Astrocyte of the spinal cord (primary cell): ENCODE measurements at regions not wholly inside any gene's neighbourhood (a gene's known extent, or its start where the extent isn't known, plus 50 kb on each side); places are given as distances from the start of the nearest gene placed in this dataset.

Source experiments
- DNase-seq: peaks from one replicate; pipeline ENCODE4 v3.0.0; 2011; ENCODE audit warnings: low read depth, low spot score
- H3K4me3 ChIP-seq: 2 replicates; pipeline ENCODE4 v1.5.1; 2011; ENCODE audit warnings: low read depth, mild to moderate bottlenecking, low read length, moderate library complexity
- CTCF ChIP-seq: IDR thresholded peaks from 2 replicates; pipeline ENCODE4 v1.5.1; 2012; ENCODE audit warnings: low read depth, mild to moderate bottlenecking, low read length, inconsistent platforms
- in situ Hi-C: cut with HindIII; loops from 2 replicates; pipeline ENCODE4 v1.10.0; 2017; ENCODE audit warnings: low sequenced_read_pairs

GRCh38 chr5:103498800-103499551 is 63.6 kb downstream of the NUDT12 start:
- TF ChIP-seq CTCF = no peak
- no peak for DNase-seq
- in situ Hi-C loops = no loop called here
- H3K4me3 ChIP-seq = no peak overlapping the region

DNA sequence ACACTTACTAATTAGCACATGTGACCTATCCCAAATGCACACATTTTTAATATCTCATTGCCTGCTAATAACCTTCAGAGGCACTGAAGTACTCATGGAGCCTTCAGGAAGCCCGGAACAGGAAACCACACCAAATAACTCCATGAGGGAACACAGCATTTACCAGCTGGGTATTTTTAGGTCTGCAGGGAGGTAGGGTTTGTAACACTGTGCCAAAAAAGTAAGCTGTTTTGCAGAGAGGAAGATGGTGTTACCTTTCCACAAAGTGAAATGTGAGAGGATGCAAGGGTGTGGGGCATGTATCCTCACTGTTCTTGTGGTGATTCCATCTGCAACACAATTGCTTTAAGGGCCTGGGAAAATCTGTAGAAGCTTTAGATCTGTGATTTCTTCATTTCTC is 64.4 kb downstream of the NUDT12 start:
- TF ChIP-seq CTCF = no peak
- in situ Hi-C loops = no loop called here
- DNase-seq = no peak
- no peak overlapping the region for H3K4me3 ChIP-seq

- no peak overlapping the region for H3K4me3 ChIP-seq
- no peak for DNase-seq
- no peak for TF ChIP-seq CTCF
- in situ Hi-C loops = no loop called here
Observed at GRCh38 chr5:103497781-103498180, 64.8 kb downstream of the NUDT12 start.

DNA sequence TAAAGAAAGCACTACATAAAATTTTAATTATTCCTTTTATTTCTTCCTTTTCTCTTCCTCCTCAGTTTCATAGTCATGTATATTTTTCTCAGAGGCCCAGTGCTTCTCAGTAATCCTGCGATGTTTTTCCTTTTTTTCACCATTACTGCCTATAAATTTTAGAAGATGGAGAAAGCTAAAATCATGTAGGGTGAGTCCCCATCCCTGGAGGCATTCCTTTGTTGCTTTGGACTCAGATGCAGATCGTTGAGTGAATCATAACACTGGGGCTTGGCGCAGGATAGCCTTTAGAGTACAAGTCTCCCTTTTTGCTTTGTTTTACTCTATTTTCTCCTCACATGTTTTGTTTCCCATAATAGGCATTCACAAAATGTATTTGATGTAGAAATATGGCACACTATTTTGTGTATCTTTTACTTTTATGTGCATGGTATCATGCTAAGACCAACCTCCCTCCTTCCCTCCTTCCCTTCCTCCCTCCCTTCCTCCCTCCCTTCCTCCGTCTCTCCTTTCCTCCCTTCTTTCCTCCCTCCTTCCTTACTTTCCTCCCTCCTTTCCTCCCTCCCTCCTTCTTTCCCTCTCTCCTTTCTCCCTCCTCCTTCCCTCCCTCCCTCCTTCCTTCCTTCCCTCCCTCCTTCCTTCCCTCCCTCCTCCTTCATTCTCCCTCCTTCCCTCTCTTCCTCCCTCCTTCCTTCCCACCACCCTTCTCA is 72.4 kb downstream of the NUDT12 start:
- TF ChIP-seq CTCF = no peak
- no peak overlapping the region for H3K4me3 ChIP-seq
- in situ Hi-C loops = no loop called here
- no peak for DNase-seq

DNA sequence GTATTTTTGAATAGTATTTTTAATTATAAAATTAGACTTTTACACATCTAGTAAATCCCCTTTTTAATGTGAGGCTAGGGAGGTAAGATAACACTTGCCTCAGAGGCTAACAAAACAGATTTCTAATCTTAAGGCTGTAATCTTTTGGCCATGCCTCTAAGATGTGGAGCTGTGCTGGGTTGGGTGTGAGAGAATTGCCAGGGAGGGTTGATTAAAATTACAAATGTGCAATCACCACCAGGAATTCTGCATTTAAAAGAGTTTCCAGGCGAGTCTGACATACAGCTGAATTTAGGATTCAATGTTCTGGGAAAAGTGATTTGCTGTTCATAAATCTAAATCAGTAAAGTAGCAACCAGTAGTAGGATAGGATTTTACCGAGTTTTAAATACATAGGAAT is 73.3 kb downstream of the NUDT12 start:
- no peak overlapping the region for H3K4me3 ChIP-seq
- no peak for DNase-seq
- in situ Hi-C loops = no loop called here
- no peak for TF ChIP-seq CTCF

- no peak overlapping the region for H3K4me3 ChIP-seq
- no peak for TF ChIP-seq CTCF
- in situ Hi-C loops = no loop called here
- no peak for DNase-seq
Observed at GRCh38 chr5:103487822-103488493, 74.6 kb downstream of the NUDT12 start.
